Parathyroid adenoma (tissue), 2 donors: ENCODE measurements at regions not wholly inside any gene's neighbourhood (a gene's known extent, or its start where the extent isn't known, plus 50 kb on each side); places are given as distances from the start of the nearest gene placed in this dataset.

Source experiments
- H2AFZ ChIP-seq: fragments of 300-600 bp; sonication (generic); one replicate; pipeline ENCODE4 v1.7.0; 2017; ENCODE audit warnings: antibody characterized with exemption, mild to moderate bottlenecking
- H3K27ac ChIP-seq: fragments of 300-600 bp; sonication (generic); one replicate; pipeline ENCODE4 v1.7.0; 2017
- H3K27me3 ChIP-seq: fragments of 300-600 bp; sonication (generic); one replicate; pipeline ENCODE4 v1.7.0; 2017; ENCODE audit warnings: low read length; ENCODE audit not compliant: control insufficient read depth, insufficient read depth
- H3K36me3 ChIP-seq: fragments of 300-600 bp; sonication (generic); one replicate; pipeline ENCODE4 v1.7.0; 2017; ENCODE audit warnings: low read length; ENCODE audit not compliant: control insufficient read depth, insufficient read depth
- H3K4me1 ChIP-seq: fragments of 300-600 bp; sonication (generic); one replicate; pipeline ENCODE4 v1.7.0; 2017; ENCODE audit warnings: control low read depth
- H3K4me2 ChIP-seq: fragments of 300-600 bp; sonication (generic); one replicate; pipeline ENCODE4 v1.7.0; 2017; ENCODE audit warnings: low read length
- H3K4me3 ChIP-seq: fragments of 300-600 bp; sonication (generic); one replicate; pipeline ENCODE4 v1.7.0; 2017; ENCODE audit warnings: low read depth, low read length
- H3K79me2 ChIP-seq: fragments of 300-600 bp; sonication (generic); one replicate; pipeline ENCODE4 v1.7.0; 2017; ENCODE audit warnings: control low read depth
- H3K9ac ChIP-seq: fragments of 300-600 bp; sonication (generic); one replicate; pipeline ENCODE4 v1.7.0; 2017; ENCODE audit warnings: mild to moderate bottlenecking
- H3K9me3 ChIP-seq: fragments of 300-600 bp; sonication (generic); one replicate; pipeline ENCODE4 v1.7.0; 2017; ENCODE audit warnings: low read length; ENCODE audit not compliant: control insufficient read depth
- CTCF ChIP-seq: fragments of 300-600 bp; sonication (generic); IDR thresholded peaks from one replicate; pipeline ENCODE4 v1.7.0; 2017; ENCODE audit warnings: antibody characterized with exemption, mild to moderate bottlenecking
- donor health status: primary hyperparathyroidism.

- H3K79me2 ChIP-seq = no peaks in the 10 kb centered on the region
- H3K36me3 ChIP-seq = no peaks in the 10 kb centered on the region
- H3K27me3 ChIP-seq = no peaks in the 10 kb centered on the region
- H2AFZ ChIP-seq = no peak overlapping the region
- no peaks in the 10 kb centered on the region for H3K4me1 ChIP-seq
- no peak overlapping the region for H3K9ac ChIP-seq
- H3K4me2 ChIP-seq = no peak overlapping the region
- no peaks in the 10 kb centered on the region for H3K9me3 ChIP-seq
- no peak for TF ChIP-seq CTCF
- H3K27ac ChIP-seq = no peak overlapping the region
- no peak overlapping the region for H3K4me3 ChIP-seq
Observed at GRCh38 chr3:109851854-109852253, 514.5 kb upstream of the DPPA4 start.

- no peak for TF ChIP-seq CTCF
- Histone ChIP-seq H3K4me2 (no peak overlapping the region), H3K9ac (no peak overlapping the region), H3K36me3 (no peaks in the 10 kb centered on the region), H3K4me3 (no peak overlapping the region), H3K27ac (no peak overlapping the region), H3K79me2 (no peaks in the 10 kb centered on the region), H2AFZ (no peak overlapping the region), H3K9me3 (no peaks in the 10 kb centered on the region), H3K27me3 (no peaks in the 10 kb centered on the region), H3K4me1 (no peaks in the 10 kb centered on the region)
Observed at GRCh38 chr3:109852283-109852682, 514.9 kb upstream of the DPPA4 start.

GRCh38 chr3:109853077-109853731, 515.9 kb upstream of the DPPA4 start:
- Histone ChIP-seq H3K4me2 (no peak overlapping the region), H3K27me3 (no peaks in the 10 kb centered on the region), H3K27ac (no peak overlapping the region), H3K9me3 (no peaks in the 10 kb centered on the region), H3K79me2 (no peaks in the 10 kb centered on the region), H2AFZ (no peak overlapping the region), H3K4me3 (no peak overlapping the region), H3K4me1 (no peaks in the 10 kb centered on the region), H3K36me3 (no peaks in the 10 kb centered on the region), H3K9ac (no peak overlapping the region)
- TF ChIP-seq CTCF = no peak

GRCh38 chr3:109863701-109864100, 526.4 kb upstream of the DPPA4 start:
- Histone ChIP-seq H3K4me2 (no peak overlapping the region), H3K79me2 (no peaks in the 10 kb centered on the region), H3K27ac (no peak overlapping the region), H3K4me3 (no peak overlapping the region), H2AFZ (no peak overlapping the region), H3K36me3 (no peaks in the 10 kb centered on the region), H3K4me1 (no peaks in the 10 kb centered on the region), H3K27me3 (no peaks in the 10 kb centered on the region), H3K9me3 (no peaks in the 10 kb centered on the region), H3K9ac (no peak overlapping the region)
- TF ChIP-seq CTCF = no peak

- no peak for TF ChIP-seq CTCF
- Histone ChIP-seq H3K27ac (no peak overlapping the region), H2AFZ (no peak overlapping the region), H3K4me3 (no peak overlapping the region), H3K9ac (no peak overlapping the region), H3K4me2 (no peak overlapping the region), H3K27me3 (no peaks in the 10 kb centered on the region), H3K9me3 (no peaks in the 10 kb centered on the region), H3K36me3 (no peaks in the 10 kb centered on the region), H3K79me2 (no peaks in the 10 kb centered on the region), H3K4me1 (no peaks in the 10 kb centered on the region)
Observed at GRCh38 chr3:109864452-109864851, 527.1 kb upstream of the DPPA4 start.
